RWPE2 (cell line): ENCODE measurements at regions not wholly inside any gene's neighbourhood (a gene's known extent, or its start where the extent isn't known, plus 50 kb on each side); places are given as distances from the start of the nearest gene placed in this dataset.

Experiments used
- ATAC-seq: fragments of 200-7000 bp; cut with Tn5 transposase; 3 replicates; pipeline ENCODE4 v1.9.1; 2021; ENCODE audit warnings: low read depth
- DNase-seq: peaks from one replicate; pipeline ENCODE4 v3.0.0-alpha.2; 2020; ENCODE audit warnings: low spot score
- H3K27ac ChIP-seq: fragments of 450-650 bp; 2 replicates; pipeline ENCODE4 v1.5.1; 2017; ENCODE audit warnings: mild to moderate bottlenecking; ENCODE audit not compliant: poor library complexity, severe bottlenecking
- H3K27me3 ChIP-seq: fragments of 250-450 bp; sonication (Bioruptor Pico); 2 replicates; pipeline ENCODE4 v1.5.1; 2021; ENCODE audit warnings: mild to moderate bottlenecking, moderate library complexity; ENCODE audit not compliant: insufficient read depth, poor library complexity, severe bottlenecking
- H3K36me3 ChIP-seq: fragments of 250-450 bp; sonication (Bioruptor Pico); 2 replicates; pipeline ENCODE4 v1.5.1; 2020; ENCODE audit warnings: low read depth, mild to moderate bottlenecking, moderate library complexity
- H3K4me1 ChIP-seq: fragments of 250-450 bp; sonication (Bioruptor Pico); 2 replicates; pipeline ENCODE4 v1.5.1; 2021; ENCODE audit warnings: mild to moderate bottlenecking, moderate library complexity; ENCODE audit not compliant: insufficient read depth, poor library complexity, severe bottlenecking
- H3K4me3 ChIP-seq: fragments of 250-450 bp; sonication (Bioruptor Pico); 2 replicates; pipeline ENCODE4 v1.5.1; 2021; ENCODE audit warnings: mild to moderate bottlenecking, moderate library complexity; ENCODE audit not compliant: severe bottlenecking
- H3K9me3 ChIP-seq: fragments of 250-450 bp; sonication (Bioruptor Pico); 2 replicates; pipeline ENCODE4 v1.5.1; 2021; ENCODE audit warnings: mild to moderate bottlenecking, moderate library complexity; ENCODE audit not compliant: severe bottlenecking
- CTCF ChIP-seq: fragments of 450-650 bp; IDR thresholded peaks from one replicate; pipeline ENCODE4 v1.5.1; 2017; ENCODE audit warnings: mild to moderate bottlenecking, moderate library complexity; ENCODE audit not compliant: poor library complexity, severe bottlenecking

GRCh38 chr4:142977182-142977581 lies 131.1 kb upstream of the INPP4B start:
- ATAC-seq (no peak), DNase-seq (no peak)
- H3K36me3 ChIP-seq = no peaks in the 10 kb centered on the region
- H3K9me3 ChIP-seq = no peaks in the 10 kb centered on the region
- H3K27ac ChIP-seq = no peak overlapping the region
- peaks cover 38% of the 10 kb centered on the region for H3K27me3 ChIP-seq
- no peak overlapping the region for H3K4me3 ChIP-seq
- H3K4me1 ChIP-seq = no peaks in the 10 kb centered on the region
- no peak for TF ChIP-seq CTCF

- Histone ChIP-seq H3K4me3 (no peak overlapping the region), H3K36me3 (no peaks in the 10 kb centered on the region), H3K9me3 (no peaks in the 10 kb centered on the region), H3K27me3 (peaks cover 59% of the 10 kb centered on the region), H3K27ac (no peak overlapping the region), H3K4me1 (no peaks in the 10 kb centered on the region)
- ATAC-seq (no peak), DNase-seq (no peak)
- no peak for TF ChIP-seq CTCF
Measured at GRCh38 chr4:142983065-142983464, 137.0 kb upstream of the INPP4B start.

- Histone ChIP-seq H3K4me1 (no peaks in the 10 kb centered on the region), H3K36me3 (no peaks in the 10 kb centered on the region), H3K4me3 (no peak overlapping the region), H3K27me3 (peaks cover 59% of the 10 kb centered on the region), H3K27ac (no peak overlapping the region), H3K9me3 (no peaks in the 10 kb centered on the region)
- ATAC-seq = no peak
- no peak for DNase-seq
- TF ChIP-seq CTCF = no peak
Measured at GRCh38 chr4:142983589-142983988, 137.5 kb upstream of the INPP4B start.

- peak; percentile 59 for TF ChIP-seq CTCF
- peak; percentile 70 for ATAC-seq
- Histone ChIP-seq H3K4me1 (no peaks in the 10 kb centered on the region), H3K27ac (no peak overlapping the region), H3K36me3 (no peaks in the 10 kb centered on the region), H3K4me3 (no peak overlapping the region), H3K9me3 (no peaks in the 10 kb centered on the region), H3K27me3 (peaks cover 56% of the 10 kb centered on the region)
- no peak for DNase-seq
Measured at GRCh38 chr4:142984871-142985585, 138.9 kb upstream of the INPP4B start.

GRCh38 chr4:143016171-143016570 lies 168.5 kb upstream of the USP38 start:
- Histone ChIP-seq H3K9me3 (no peaks in the 10 kb centered on the region), H3K4me1 (no peaks in the 10 kb centered on the region), H3K27me3 (no peaks in the 10 kb centered on the region), H3K4me3 (no peak overlapping the region), H3K36me3 (no peaks in the 10 kb centered on the region), H3K27ac (no peak overlapping the region)
- DNase-seq (no peak), ATAC-seq (no peak)
- no peak for TF ChIP-seq CTCF
